PFSK-1 (cell line): ENCODE measurements at regions not wholly inside any gene's neighbourhood (a gene's known extent, or its start where the extent isn't known, plus 50 kb on each side); places are given as distances from the start of the nearest gene placed in this dataset.

Source experiments
- FOXP2 ChIP-seq: optimal IDR thresholded peaks from 2 replicates; pipeline ENCODE3; 2011; ENCODE audit warnings: borderline replicate concordance, control low read depth, inconsistent platforms; ENCODE audit not compliant: insufficient read depth; ENCODE audit errors: extremely low read length, extremely low read depth
- POLR2AphosphoS5 ChIP-seq: IDR thresholded peaks from 2 replicates; pipeline ENCODE4 v1.6.1; 2012; ENCODE audit warnings: low read depth, mild to moderate bottlenecking, control low read depth, low read length, moderate library complexity
- SIN3A ChIP-seq: IDR thresholded peaks from 2 replicates; pipeline ENCODE4 v1.6.1; 2012; ENCODE audit warnings: mild to moderate bottlenecking, low read length, moderate library complexity, borderline replicate concordance; ENCODE audit not compliant: insufficient read depth
- TAF1 ChIP-seq: IDR thresholded peaks from 2 replicates; pipeline ENCODE4 v1.6.1; 2012; ENCODE audit warnings: low read length, control low read depth, borderline replicate concordance; ENCODE audit not compliant: insufficient read depth

DNA sequence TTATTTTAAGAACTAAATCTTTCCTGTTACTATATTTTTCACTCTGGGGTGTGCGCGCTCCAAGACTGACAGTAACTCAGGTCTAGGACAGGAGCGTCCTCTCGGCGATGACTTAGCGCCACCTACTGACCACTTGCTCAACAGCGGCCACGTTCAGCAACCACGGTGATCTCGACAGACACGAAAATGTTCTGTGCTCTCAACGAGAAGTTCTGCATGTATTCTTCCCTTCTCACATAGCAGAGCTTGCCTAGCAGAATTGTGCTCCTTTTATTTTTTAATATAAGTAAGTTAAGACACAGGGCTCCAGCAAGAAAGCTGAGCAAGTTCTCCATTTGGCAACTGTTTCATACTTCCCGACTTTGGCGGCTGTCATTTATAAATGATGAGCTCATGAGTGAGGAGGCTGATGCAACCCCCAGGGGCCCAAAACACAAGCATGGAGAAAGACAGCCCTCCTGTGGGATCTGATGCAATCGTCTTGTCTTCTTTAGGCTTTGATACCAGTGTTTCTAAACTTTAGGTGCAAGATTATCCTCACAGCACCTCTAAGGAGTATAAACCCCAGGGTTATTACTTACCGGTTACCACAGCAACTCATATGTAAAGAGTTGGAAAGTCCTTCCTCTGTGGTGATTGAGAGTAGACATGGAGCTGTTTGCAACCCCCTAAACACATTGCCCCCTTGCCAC is 92.6 kb downstream of the HHIPL2 start:
- no peak for TF ChIP-seq FOXP2
- TF ChIP-seq TAF1, result no peak
- no peak for TF ChIP-seq POLR2AphosphoS5
- no peak for TF ChIP-seq SIN3A
